Keratinocyte (primary cell): ENCODE measurements at regions not wholly inside any gene's neighbourhood (a gene's known extent, or its start where the extent isn't known, plus 50 kb on each side); places are given as distances from the start of the nearest gene placed in this dataset.

ENCODE experiments used
- DNase-seq: peaks from one replicate; pipeline ENCODE4 v3.0.0-alpha.2; 2011; ENCODE audit warnings: low read depth, missing footprints, low spot score
- FAIRE-seq: peaks from 2 replicates; lab custom pipeline; 2011; peaks lifted over from hg19 to GRCh38; lab: Jason Lieb, UNC
- H2AFZ ChIP-seq: 2 replicates; pipeline ENCODE4 v1.6.0; 2012; ENCODE audit warnings: low read length, control low read depth, inconsistent platforms; ENCODE audit not compliant: control insufficient read depth
- H3K27ac ChIP-seq: 2 replicates; pipeline ENCODE4 v1.5.1; 2011; ENCODE audit warnings: low read length; ENCODE audit not compliant: control insufficient read depth, insufficient read depth
- H3K27me3 ChIP-seq: 3 replicates; pipeline ENCODE4 v1.6.0; 2011; ENCODE audit warnings: low read length; ENCODE audit not compliant: control insufficient read depth, insufficient read depth; ENCODE audit errors: extremely low read depth
- H3K36me3 ChIP-seq, 2 experiments: 2 replicates in 1 of 2; 3 replicates in 1 of 2; pipeline ENCODE4 v1.5.1; 2011; ENCODE audit warnings: low read length in 2 of 2, mild to moderate bottlenecking in 1 of 2; ENCODE audit not compliant: control insufficient read depth in 2 of 2, insufficient read depth in 2 of 2; ENCODE audit errors: extremely low read depth in 1 of 2
- H3K4me1 ChIP-seq: 3 replicates; pipeline ENCODE4 v1.5.1; 2011; ENCODE audit warnings: low read length; ENCODE audit not compliant: control insufficient read depth, insufficient read depth; ENCODE audit errors: extremely low read depth
- H3K4me2 ChIP-seq: 3 replicates; pipeline ENCODE4 v1.6.0; 2011; ENCODE audit warnings: low read depth, low read length; ENCODE audit not compliant: control insufficient read depth, insufficient read depth; ENCODE audit errors: extremely low read depth
- H3K4me3 ChIP-seq, 3 experiments: fragments of 200-600 bp in 1 of 3; sonication (generic) in 1 of 3; 2 replicates in 2 of 3; 3 replicates in 1 of 3; pipeline ENCODE4 v1.5.1; 2011 to 2016; ENCODE audit warnings: low read length in 3 of 3, mild to moderate bottlenecking in 3 of 3, control low read depth in 2 of 3, inconsistent platforms in 1 of 3, low read depth in 1 of 3, mixed read lengths in 1 of 3, mixed run types in 1 of 3, moderate library complexity in 1 of 3; ENCODE audit not compliant: control insufficient read depth in 2 of 3, insufficient read depth in 2 of 3; ENCODE audit errors: extremely low read depth in 1 of 3
- H3K79me2 ChIP-seq: 2 replicates; pipeline ENCODE4 v1.6.0; 2012; ENCODE audit warnings: low read length; ENCODE audit not compliant: control insufficient read depth, insufficient read depth
- H3K9ac ChIP-seq: 3 replicates; pipeline ENCODE4 v1.6.0; 2011; ENCODE audit warnings: low read length; ENCODE audit not compliant: control insufficient read depth, insufficient read depth; ENCODE audit errors: extremely low read depth
- H3K9me1 ChIP-seq: 3 replicates; pipeline ENCODE4 v1.6.0; 2011; ENCODE audit warnings: low read length; ENCODE audit not compliant: control insufficient read depth, insufficient read depth; ENCODE audit errors: extremely low read depth
- H3K9me3 ChIP-seq: 2 replicates; pipeline ENCODE4 v1.5.1; 2012; ENCODE audit warnings: low read depth, low read length; ENCODE audit not compliant: control insufficient read depth
- H4K20me1 ChIP-seq: 3 replicates; pipeline ENCODE4 v1.6.0; 2011; ENCODE audit warnings: low read length; ENCODE audit not compliant: control insufficient read depth, insufficient read depth; ENCODE audit errors: extremely low read depth
- CTCF ChIP-seq, 3 experiments: IDR thresholded peaks in 1 of 3; conservative IDR thresholded peaks in 1 of 3; optimal IDR thresholded peaks in 1 of 3; 2 replicates in 2 of 3; 3 replicates in 1 of 3; pipeline versions ENCODE3 to v1.5.1; 2011; ENCODE audit warnings: low read length in 3 of 3, mild to moderate bottlenecking in 3 of 3, moderate library complexity in 2 of 3, control low read depth in 1 of 3, inconsistent platforms in 1 of 3; ENCODE audit not compliant: insufficient read depth in 2 of 3; ENCODE audit errors: extremely low read depth in 1 of 3
- EZH2 ChIP-seq: IDR thresholded peaks from one replicate; pipeline ENCODE4 v1.6.1; 2012; ENCODE audit warnings: inconsistent platforms, mild to moderate bottlenecking, low read length, moderate library complexity
- dilution Hi-C: fragments of 300-500 bp; cut with MboI; formaldehyde crosslinking; loops from one replicate; pipeline ENCODE4 v1.7.0; 2020; ENCODE audit warnings: low sequenced_read_pairs; ENCODE audit not compliant: extremely low pct_ligation_motif_present

- Histone ChIP-seq H3K4me3 (no peak overlapping the region), H2AFZ (peak overlapping the region; percentile 55), H3K79me2 (no peaks in the 10 kb centered on the region), H3K27me3 (no peaks in the 10 kb centered on the region), H4K20me1 (no peaks in the 10 kb centered on the region), H3K9ac (no peak overlapping the region), H3K4me1 (no peaks in the 10 kb centered on the region), H3K27ac (no peak overlapping the region), H3K36me3 (no peaks in the 10 kb centered on the region), H3K9me3 (no peaks in the 10 kb centered on the region), H3K4me2 (peak overlapping the region; percentile 25), H3K9me1 (no peaks in the 10 kb centered on the region)
- dilution Hi-C loops: no loop called here
- no peak for TF ChIP-seq EZH2
- TF ChIP-seq CTCF (optimal IDR thresholded peaks at IDR 0.05 in 1 of 3, IDR thresholded peaks at IDR 0.05 in 1 of 3, conservative IDR thresholded peaks at IDR 0.05 in 1 of 3; ENCODE audit: extremely low read depth in 1 of 3, insufficient read depth in 2 of 3, low read length in 3 of 3): peak; percentile 94 to 100 (median 99)
- peak; percentile 49 for FAIRE-seq
- DNase-seq: no peak
These were observed 64.5 kb upstream of the SYPL1 start for GRCh38 chr7:106176414-106177299.

GRCh38 chr7:106175507-106175906 is 63.4 kb upstream of the SYPL1 start:
- H3K36me3 ChIP-seq: no peaks in the 10 kb centered on the region
- no peak for DNase-seq
- dilution Hi-C loops: no loop called here
- H4K20me1 ChIP-seq: no peaks in the 10 kb centered on the region
- no peak overlapping the region for H2AFZ ChIP-seq
- H3K79me2 ChIP-seq: no peaks in the 10 kb centered on the region
- FAIRE-seq: no peak
- no peak overlapping the region for H3K4me2 ChIP-seq
- H3K27me3 ChIP-seq: no peaks in the 10 kb centered on the region
- H3K4me3 ChIP-seq: no peak overlapping the region
- no peaks in the 10 kb centered on the region for H3K4me1 ChIP-seq
- H3K27ac ChIP-seq: no peak overlapping the region
- no peaks in the 10 kb centered on the region for H3K9me1 ChIP-seq
- no peaks in the 10 kb centered on the region for H3K9me3 ChIP-seq
- no peak overlapping the region for H3K9ac ChIP-seq
- TF ChIP-seq EZH2: no peak
- TF ChIP-seq CTCF (optimal IDR thresholded peaks at IDR 0.05 in 1 of 3, IDR thresholded peaks at IDR 0.05 in 1 of 3, conservative IDR thresholded peaks at IDR 0.05 in 1 of 3; ENCODE audit: extremely low read depth in 1 of 3, insufficient read depth in 2 of 3, low read length in 3 of 3): no peak
